H1 (cell line): ENCODE measurements at regions not wholly inside any gene's neighbourhood (a gene's known extent, or its start where the extent isn't known, plus 50 kb on each side); places are given as distances from the start of the nearest gene placed in this dataset.

Experiments
- CTCF ChIP-seq, 3 experiments: IDR thresholded peaks; 1 replicate in 2 of 3; 2 replicates in 1 of 3; pipeline versions ENCODE4 v1.5.1 to v1.6.1; 2011; ENCODE audit warnings: low read length in 3 of 3, mild to moderate bottlenecking in 3 of 3, inconsistent platforms in 2 of 3, low read depth in 1 of 3, moderate library complexity in 1 of 3; ENCODE audit not compliant: insufficient read depth in 1 of 3; ENCODE audit errors: control extremely low read depth in 1 of 3
- EP300 ChIP-seq, 2 experiments: IDR thresholded peaks; 1 replicate in 1 of 2; 2 replicates in 1 of 2; pipeline ENCODE4 v1.6.1; 2011 to 2012; ENCODE audit warnings: low read depth in 2 of 2, low read length in 2 of 2, mild to moderate bottlenecking in 2 of 2, borderline replicate concordance in 1 of 2, inconsistent platforms in 1 of 2, moderate library complexity in 1 of 2
- HDAC6 ChIP-seq: IDR thresholded peaks from one replicate; pipeline ENCODE4 v1.7.1; 2012; ENCODE audit warnings: low read depth, mild to moderate bottlenecking, inconsistent platforms, low read length, moderate library complexity
- MAX ChIP-seq: IDR thresholded peaks from 2 replicates; pipeline ENCODE4 v1.6.1; 2012; ENCODE audit warnings: inconsistent platforms
- POLR2A ChIP-seq, 2 experiments: IDR thresholded peaks; 1 replicate in 1 of 2; 2 replicates in 1 of 2; pipeline ENCODE4 v1.6.1; 2011; ENCODE audit warnings: low read depth in 2 of 2, low read length in 2 of 2, mild to moderate bottlenecking in 2 of 2; ENCODE audit errors: control extremely low read depth in 1 of 2
- POLR2AphosphoS5 ChIP-seq: IDR thresholded peaks from 2 replicates; pipeline ENCODE4 v1.6.1; 2011; ENCODE audit warnings: low read depth, low read length

- TF ChIP-seq CTCF (IDR thresholded peaks at IDR 0.05; ENCODE audit: control extremely low read depth in 1 of 3, insufficient read depth in 1 of 3, low read depth in 1 of 3, low read length in 3 of 3) (no peak), EP300 (IDR thresholded peaks at IDR 0.05; ENCODE audit: borderline replicate concordance in 1 of 2, low read depth in 2 of 2, low read length in 2 of 2) (no peak), MAX (no peak), POLR2AphosphoS5 (no peak), HDAC6 (no peak), POLR2A (IDR thresholded peaks at IDR 0.05; ENCODE audit: control extremely low read depth in 1 of 2, low read depth in 2 of 2, low read length in 2 of 2) (no peak)
These were observed 110.5 kb upstream of the PRSS3 start for GRCh38 chr9:33684831-33685230.
